Naive B cell (primary cell): ENCODE measurements at regions not wholly inside any gene's neighbourhood (a gene's known extent, or its start where the extent isn't known, plus 50 kb on each side); places are given as distances from the start of the nearest gene placed in this dataset.
"Not testable (repeated sequence)": the region's sequence is repeated elsewhere in the genome, so short reads cannot be mapped to it uniquely, and the experiment has no call there.

Experiments used
- ATAC-seq, 2 donors: fragments of 150-1000 bp; cut with Tn5 transposase; 2 replicates each; pipeline ENCODE4 v1.10.0; 2021; ENCODE audit warnings: low read depth in 2 of 2, mild to moderate bottlenecking in 2 of 2, moderate library complexity in 2 of 2
- DNase-seq: peaks from one replicate; pipeline ENCODE4 v3.0.0; 2022
- H3K27ac Mint-ChIP-seq, 6 donors: one replicate each; pipeline ENCODE4 v1.8.0; 2020 to 2022; ENCODE audit warnings: mild to moderate bottlenecking in 6 of 6, mixed read lengths in 6 of 6, moderate library complexity in 5 of 6, inconsistent platforms in 2 of 6
- H3K27me3 Mint-ChIP-seq, 3 donors: one replicate each; pipeline ENCODE4 v1.8.0; 2021 to 2022; ENCODE audit warnings: mixed read lengths in 3 of 3, mild to moderate bottlenecking in 1 of 3
- H3K36me3 Mint-ChIP-seq, 2 donors: one replicate each; pipeline ENCODE4 v1.8.0; 2020 to 2022; ENCODE audit warnings: mixed read lengths in 2 of 2, inconsistent platforms in 1 of 2, mild to moderate bottlenecking in 1 of 2
- H3K4me1 Mint-ChIP-seq, 3 donors: one replicate each; pipeline ENCODE4 v1.8.0; 2020 to 2022; ENCODE audit warnings: mixed read lengths in 3 of 3, inconsistent platforms in 1 of 3, mild to moderate bottlenecking in 1 of 3, moderate library complexity in 1 of 3
- H3K4me3 Mint-ChIP-seq, 8 donors: one replicate each; pipeline ENCODE4 v1.8.0; 2020 to 2022; ENCODE audit warnings: mild to moderate bottlenecking in 8 of 8, mixed read lengths in 8 of 8, moderate library complexity in 8 of 8, inconsistent platforms in 2 of 8
- H3K9me3 Mint-ChIP-seq, 7 donors: one replicate each; pipeline ENCODE4 v1.8.0; 2020 to 2022; ENCODE audit warnings: mixed read lengths in 7 of 7, mild to moderate bottlenecking in 5 of 7, inconsistent platforms in 2 of 7, moderate library complexity in 1 of 7

- no peaks in the 10 kb centered on the region for H3K9me3 Mint-ChIP-seq
- no peak for ATAC-seq
- no peaks in the 10 kb centered on the region for H3K4me1 Mint-ChIP-seq
- no peaks in the 10 kb centered on the region for H3K36me3 Mint-ChIP-seq
- DNase-seq: no peak
- no peak overlapping the region for H3K27ac Mint-ChIP-seq
- no peak overlapping the region for H3K4me3 Mint-ChIP-seq
- no peaks in the 10 kb centered on the region for H3K27me3 Mint-ChIP-seq
Measured at GRCh38 chr1:172837816-172838679, 179.1 kb downstream of the FASLG start.

DNA sequence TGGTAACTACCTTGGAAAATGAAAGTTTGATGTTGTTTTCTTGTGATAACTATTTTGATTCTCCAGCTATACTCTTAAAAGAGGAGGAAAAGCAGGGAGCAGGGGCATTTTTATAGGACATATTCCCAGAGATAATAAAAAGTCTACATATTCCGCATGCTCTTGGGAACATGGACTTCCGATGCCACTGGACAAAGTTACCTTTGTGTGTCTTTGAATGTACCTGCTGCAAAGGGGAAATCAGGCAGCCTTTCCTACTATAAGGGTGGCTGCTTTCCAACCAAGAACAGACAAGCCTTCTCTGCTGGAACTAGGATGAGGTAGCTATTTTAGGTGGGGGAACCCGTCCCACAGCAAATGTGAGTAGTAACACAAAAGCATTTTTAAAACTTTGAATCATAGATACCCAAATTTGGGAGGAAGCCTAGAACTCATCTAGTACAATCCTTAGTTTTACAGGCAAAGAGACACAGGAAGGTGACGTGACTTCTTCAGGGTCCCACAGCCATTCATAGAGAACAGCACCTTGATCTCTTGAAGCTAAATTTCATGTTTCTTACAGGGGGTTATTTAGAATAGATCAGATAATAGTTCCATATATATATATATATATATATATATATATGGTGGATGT is 179.9 kb downstream of the FASLG start:
- no peak for DNase-seq
- no peak for ATAC-seq
- H3K9me3 Mint-ChIP-seq: no peaks in the 10 kb centered on the region
- H3K4me3 Mint-ChIP-seq: no peak overlapping the region
- no peaks in the 10 kb centered on the region for H3K27me3 Mint-ChIP-seq
- no peaks in the 10 kb centered on the region for H3K4me1 Mint-ChIP-seq
- peak overlapping the region in 1 of 6 donors; percentile 3 for H3K27ac Mint-ChIP-seq
- H3K36me3 Mint-ChIP-seq: no peaks in the 10 kb centered on the region

DNA sequence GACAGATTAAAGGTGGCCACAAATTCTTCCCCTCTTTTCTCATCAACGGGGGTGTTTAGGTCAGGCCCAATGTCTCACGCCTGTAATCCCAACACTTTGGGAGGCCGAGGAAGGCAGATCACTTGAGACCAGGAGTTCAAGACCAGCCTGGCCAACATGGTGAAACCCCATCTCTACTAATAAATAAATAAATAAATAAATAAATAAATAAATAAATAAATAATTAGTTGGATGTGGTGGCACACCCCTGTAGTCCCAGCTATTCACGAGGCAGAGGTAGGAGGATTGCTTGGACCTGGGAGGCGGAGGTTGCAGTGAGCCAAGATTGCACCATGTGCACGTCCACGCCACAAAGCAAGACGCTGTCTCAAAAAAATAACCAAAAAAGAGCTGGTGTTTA is 180.7 kb downstream of the FASLG start:
- not testable (repeated sequence) for ATAC-seq, H3K9me3 Mint-ChIP-seq, H3K36me3 Mint-ChIP-seq, H3K27me3 Mint-ChIP-seq, H3K4me1 Mint-ChIP-seq, H3K4me3 Mint-ChIP-seq, H3K27ac Mint-ChIP-seq, DNase-seq

DNA sequence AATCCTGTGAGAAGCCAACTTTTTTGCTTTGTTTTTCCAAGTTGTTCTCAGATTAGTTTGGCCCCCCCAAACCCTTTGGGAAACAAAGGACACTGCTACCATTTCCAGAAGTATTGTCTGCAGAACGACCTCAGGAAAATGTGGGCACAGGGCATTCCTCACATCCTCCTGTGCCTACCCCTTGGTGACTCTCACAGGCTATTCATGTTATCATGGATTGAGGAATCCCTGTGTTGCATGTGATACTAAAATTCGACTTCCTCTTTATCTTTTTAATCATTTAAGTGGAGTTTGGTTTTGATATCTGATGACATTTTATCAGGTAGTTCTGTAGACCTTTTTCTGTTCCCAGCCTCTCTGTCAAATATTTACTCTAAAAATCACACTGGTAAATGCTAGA is 184.5 kb downstream of the FASLG start:
- H3K4me3 Mint-ChIP-seq: no peak overlapping the region
- no peaks in the 10 kb centered on the region for H3K9me3 Mint-ChIP-seq
- DNase-seq (no peak), ATAC-seq (no peak)
- H3K4me1 Mint-ChIP-seq: peaks cover 0 to 3% (median 0%) of the 10 kb centered on the region in 3 donors
- H3K27me3 Mint-ChIP-seq: no peaks in the 10 kb centered on the region
- H3K27ac Mint-ChIP-seq: no peak overlapping the region
- H3K36me3 Mint-ChIP-seq: no peaks in the 10 kb centered on the region

DNA sequence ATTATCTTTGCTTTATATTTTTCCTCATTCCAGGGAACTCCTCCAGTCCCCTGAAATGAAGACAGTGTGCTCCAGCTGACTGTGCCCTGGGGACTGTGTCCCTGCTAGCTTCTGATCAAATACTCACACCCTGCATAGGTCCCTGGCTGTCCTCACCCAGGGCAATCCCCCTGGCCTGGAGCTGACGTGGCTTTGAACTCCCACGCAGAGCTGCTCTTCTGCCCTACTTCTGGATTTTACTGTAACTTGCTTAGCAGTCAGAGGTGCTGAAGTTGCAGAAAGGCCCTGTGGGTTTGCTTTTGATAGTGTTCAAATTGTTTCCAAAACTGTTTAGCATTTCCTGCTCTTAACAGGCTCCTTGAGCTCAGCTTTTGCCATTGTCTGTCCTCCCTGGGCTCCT is 186.5 kb downstream of the FASLG start:
- Mint-ChIP-seq H3K27me3 (no peaks in the 10 kb centered on the region), H3K27ac (no peak overlapping the region), H3K4me1 (peaks cover 0 to 3% (median 0%) of the 10 kb centered on the region in 3 donors), H3K9me3 (no peaks in the 10 kb centered on the region), H3K36me3 (no peaks in the 10 kb centered on the region), H3K4me3 (no peak overlapping the region)
- DNase-seq (no peak), ATAC-seq (no peak)

GRCh38 chr1:172845865-172846264 is 187.0 kb downstream of the FASLG start:
- Mint-ChIP-seq H3K27ac (peak overlapping the region in 1 of 6 donors; percentile 66), H3K4me1 (peaks cover 0 to 3% (median 0%) of the 10 kb centered on the region in 3 donors)

GRCh38 chr1:172847814-172848213 is 188.9 kb downstream of the FASLG start:
- not testable (repeated sequence) for H3K27me3 Mint-ChIP-seq, H3K27ac Mint-ChIP-seq, H3K4me1 Mint-ChIP-seq, ATAC-seq, DNase-seq, H3K4me3 Mint-ChIP-seq, H3K9me3 Mint-ChIP-seq, H3K36me3 Mint-ChIP-seq

More at GRCh38 chr1:172845865-172846264, 187.0 kb downstream of the FASLG start:
- Mint-ChIP-seq H3K4me3 (peak overlapping the region in 2 of 8 donors; percentile 30 to 31), H3K27me3 (no peaks in the 10 kb centered on the region), H3K36me3 (no peaks in the 10 kb centered on the region), H3K9me3 (no peaks in the 10 kb centered on the region)
- no peak for DNase-seq
- ATAC-seq: no peak

DNA sequence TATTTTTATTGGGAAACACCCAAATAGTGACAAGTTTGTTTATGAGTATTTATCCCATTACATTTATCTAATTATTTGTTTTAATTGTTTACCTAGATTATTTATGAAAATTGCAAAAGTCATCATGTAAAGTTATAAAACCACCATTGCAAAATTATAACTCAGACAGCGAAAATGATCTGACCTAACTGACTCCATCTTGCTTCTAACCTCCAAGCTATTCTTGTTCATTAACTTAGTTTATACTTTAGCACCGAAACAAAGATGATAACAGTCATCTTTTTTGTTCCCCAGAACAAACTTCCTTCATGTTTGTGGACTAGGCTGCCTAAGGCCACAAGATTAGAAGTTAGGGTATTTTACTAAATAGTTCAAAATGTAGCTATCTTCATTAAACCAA is 190.8 kb downstream of the FASLG start:
- H3K27ac Mint-ChIP-seq: no peak overlapping the region
- no peaks in the 10 kb centered on the region for H3K27me3 Mint-ChIP-seq
- H3K9me3 Mint-ChIP-seq: peaks cover 0 to 4% (median 2%) of the 10 kb centered on the region in 7 donors
- H3K4me1 Mint-ChIP-seq: peaks cover 0 to 3% (median 0%) of the 10 kb centered on the region in 3 donors
- DNase-seq (no peak), ATAC-seq (no peak)
- H3K36me3 Mint-ChIP-seq: no peaks in the 10 kb centered on the region
- no peak overlapping the region for H3K4me3 Mint-ChIP-seq

- Mint-ChIP-seq H3K27me3 (no peaks in the 10 kb centered on the region), H3K27ac (no peak overlapping the region)
- ATAC-seq: no peak
Measured at GRCh38 chr1:172851077-172851476, 192.2 kb downstream of the FASLG start.

DNA sequence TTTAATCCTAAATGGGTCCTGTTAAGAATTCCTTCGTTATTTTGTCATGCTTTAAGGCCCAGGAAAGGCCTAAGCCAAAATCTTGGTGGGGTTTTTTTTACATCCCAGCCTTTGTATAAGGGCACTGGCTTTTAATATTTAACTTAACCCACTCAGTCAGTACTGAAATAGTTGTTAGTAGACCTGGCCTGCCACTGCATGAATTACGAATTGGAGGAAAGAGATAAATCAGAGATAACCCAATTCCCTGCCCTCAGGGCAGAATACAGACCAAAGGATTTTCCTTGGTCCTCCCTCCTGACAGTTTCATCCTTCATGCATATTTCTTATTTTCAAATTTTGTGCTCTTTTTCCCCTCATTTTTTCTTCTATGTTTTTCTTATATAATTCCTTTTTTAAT is 193.0 kb downstream of the FASLG start:
- Mint-ChIP-seq H3K36me3 (no peaks in the 10 kb centered on the region), H3K27ac (peak overlapping the region in 1 of 6 donors; percentile 52), H3K27me3 (no peaks in the 10 kb centered on the region), H3K9me3 (peaks cover 0 to 4% (median 2%) of the 10 kb centered on the region in 7 donors), H3K4me1 (no peaks in the 10 kb centered on the region), H3K4me3 (no peak overlapping the region)
- DNase-seq (no peak), ATAC-seq (no peak)

More at GRCh38 chr1:172851077-172851476, 192.2 kb downstream of the FASLG start:
- Mint-ChIP-seq H3K4me1 (no peaks in the 10 kb centered on the region), H3K4me3 (no peak overlapping the region), H3K36me3 (no peaks in the 10 kb centered on the region), H3K9me3 (peaks cover 0 to 4% (median 2%) of the 10 kb centered on the region in 7 donors)
- DNase-seq: no peak

- ATAC-seq, H3K4me1 Mint-ChIP-seq, H3K4me3 Mint-ChIP-seq, H3K27me3 Mint-ChIP-seq, DNase-seq, H3K36me3 Mint-ChIP-seq, H3K9me3 Mint-ChIP-seq: not testable (repeated sequence)
- H3K27ac Mint-ChIP-seq: peak overlapping the region in 1 of 6 donors; percentile 30
Measured at GRCh38 chr1:172855983-172856382, 194.8 kb downstream of the TNFSF18 start.

DNA sequence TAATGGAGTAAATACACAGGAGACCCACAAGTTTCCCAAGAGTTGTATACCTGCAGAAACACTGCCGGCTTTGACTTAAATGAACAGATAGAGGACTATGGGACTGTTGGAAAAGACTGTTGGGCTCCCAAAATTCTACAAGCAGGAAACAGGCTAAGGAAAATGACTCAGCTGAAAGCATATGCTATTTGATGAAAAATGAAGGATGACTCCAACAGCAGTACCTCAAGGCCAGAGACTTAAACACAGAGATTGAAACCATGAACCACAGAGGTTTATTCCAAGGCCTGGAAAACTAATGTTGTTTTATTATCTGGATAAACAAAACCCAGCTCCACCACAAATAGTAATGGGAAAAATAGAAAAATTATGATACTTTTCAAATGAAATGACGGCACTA is 187.7 kb downstream of the TNFSF18 start:
- no peak overlapping the region for H3K4me3 Mint-ChIP-seq
- no peaks in the 10 kb centered on the region for H3K36me3 Mint-ChIP-seq
- no peaks in the 10 kb centered on the region for H3K27me3 Mint-ChIP-seq
- no peak for DNase-seq
- peaks cover 0 to 4% (median 0%) of the 10 kb centered on the region in 7 donors for H3K9me3 Mint-ChIP-seq
- H3K27ac Mint-ChIP-seq: no peak overlapping the region
- H3K4me1 Mint-ChIP-seq: no peaks in the 10 kb centered on the region
- ATAC-seq: no peak

GRCh38 chr1:172867216-172867818 is 183.4 kb downstream of the TNFSF18 start:
- ATAC-seq (no peak), DNase-seq (no peak)
- Mint-ChIP-seq H3K4me1 (peaks cover 0 to 7% (median 0%) of the 10 kb centered on the region in 3 donors), H3K4me3 (no peak overlapping the region), H3K9me3 (no peaks in the 10 kb centered on the region), H3K27me3 (no peaks in the 10 kb centered on the region), H3K27ac (no peak overlapping the region), H3K36me3 (no peaks in the 10 kb centered on the region)
